HT1080 (cell line): ENCODE measurements at regions not wholly inside any gene's neighbourhood (a gene's known extent, or its start where the extent isn't known, plus 50 kb on each side); places are given as distances from the start of the nearest gene placed in this dataset.
"Not testable (repeated sequence)": the region's sequence is repeated elsewhere in the genome, so short reads cannot be mapped to it uniquely, and the experiment has no call there.

Experiments
- DNase-seq: peaks from one replicate; pipeline ENCODE4 v3.0.0-alpha.2; 2015; ENCODE audit warnings: low read depth

- DNase-seq: not testable (repeated sequence)
Observed at GRCh38 chr4:121616449-121616848, 80.3 kb downstream of the ANXA5 start.

DNA sequence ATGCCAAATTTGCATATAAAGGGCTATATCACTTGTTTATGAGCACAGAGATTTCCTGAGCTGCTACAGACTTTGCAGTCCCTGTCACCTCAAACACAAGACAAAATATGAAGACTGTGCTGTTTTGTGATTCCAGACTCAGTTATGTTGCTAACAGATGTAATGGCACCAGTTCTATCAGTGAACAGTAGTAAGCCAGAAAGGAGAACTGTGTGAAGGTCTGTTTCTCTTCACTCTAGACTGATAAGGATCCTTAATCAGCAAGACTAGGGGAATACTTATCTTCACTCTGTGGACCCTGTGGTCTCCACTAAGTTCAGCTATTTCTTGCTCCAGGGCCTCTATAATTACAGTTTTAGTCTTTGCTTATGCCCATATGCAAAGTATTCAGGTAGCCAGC lies 82.7 kb downstream of the ANXA5 start:
- DNase-seq: no peak

- DNase-seq: no peak
Observed at GRCh38 chr4:121599049-121599448, 97.7 kb downstream of the ANXA5 start.

GRCh38 chr4:121597346-121597934 lies 99.3 kb downstream of the ANXA5 start:
- peak; percentile 86 for DNase-seq

DNA sequence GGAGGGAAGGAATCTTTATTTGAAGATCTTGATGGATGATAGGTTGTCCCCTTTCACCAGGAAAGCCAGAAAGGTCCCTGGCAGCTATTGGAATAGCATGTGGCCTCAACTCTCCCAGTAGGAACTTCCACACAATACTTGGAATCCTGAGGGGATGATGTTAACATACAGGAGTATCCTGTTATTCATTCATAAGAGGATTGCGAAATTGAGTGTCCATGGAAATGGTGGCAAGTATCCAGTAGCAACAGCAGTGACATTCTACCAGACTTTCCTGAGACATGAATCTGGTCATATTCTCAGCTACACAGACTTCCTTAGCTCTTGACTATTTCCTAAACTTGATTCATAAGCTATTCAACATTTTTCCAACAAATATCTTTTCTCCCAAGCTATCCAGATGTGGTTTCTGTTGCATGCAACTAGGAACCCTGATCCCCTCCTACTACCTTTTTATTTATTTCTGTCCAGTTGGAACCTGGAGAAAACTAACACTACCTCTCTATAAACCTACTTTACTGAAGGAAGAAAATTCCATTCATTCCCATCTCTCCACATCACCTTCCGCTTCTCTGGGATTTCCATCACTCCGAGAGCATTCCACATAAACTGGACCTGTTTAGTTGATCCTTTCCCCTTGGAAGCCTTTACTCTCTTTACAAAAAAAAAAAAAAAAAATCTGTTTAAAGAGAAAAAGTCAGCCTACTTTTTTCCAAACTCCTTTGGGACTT lies 101.8 kb downstream of the ANXA5 start:
- peak; percentile 76 for DNase-seq

- DNase-seq: no peak
Observed at GRCh38 chr4:121593760-121594159, 103.0 kb downstream of the ANXA5 start.

DNA sequence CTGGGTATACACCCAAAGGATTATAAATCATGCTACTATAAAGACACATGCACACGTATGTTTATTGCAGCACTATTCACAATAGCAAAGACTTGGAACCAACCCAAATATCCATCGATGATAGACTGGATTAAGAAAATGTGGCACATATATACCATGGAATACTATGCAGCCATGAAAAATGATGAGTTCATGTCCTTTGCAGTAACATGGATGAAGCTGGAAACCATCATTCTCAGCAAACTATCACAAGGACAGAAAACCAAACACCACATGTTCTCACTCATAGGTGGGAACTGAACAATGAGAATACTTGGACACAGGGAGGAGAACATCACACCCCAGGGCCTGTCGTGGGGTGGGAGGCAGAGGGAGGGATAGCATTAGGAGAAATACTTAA lies 104.5 kb downstream of the ANXA5 start:
- DNase-seq: not testable (repeated sequence)

DNA sequence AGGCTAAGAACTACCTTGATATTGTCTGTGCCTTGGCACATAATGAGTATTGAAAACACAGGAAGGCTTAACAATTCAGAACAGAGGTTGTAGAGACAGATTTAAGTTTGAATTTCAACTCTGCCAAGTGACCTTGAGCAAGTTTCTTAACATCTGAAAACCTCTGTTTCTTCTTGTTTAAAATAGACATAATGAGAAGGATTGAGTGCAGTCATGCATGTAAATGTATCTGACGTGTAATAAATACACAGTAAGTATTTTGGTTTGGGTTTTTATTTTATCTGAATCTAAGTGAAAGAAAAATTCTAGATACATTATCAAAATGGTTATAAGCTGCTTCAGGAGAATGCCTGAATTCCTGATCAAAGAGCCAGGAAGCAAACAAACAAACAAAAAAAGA lies 111.9 kb downstream of the ANXA5 start:
- DNase-seq: no peak

DNA sequence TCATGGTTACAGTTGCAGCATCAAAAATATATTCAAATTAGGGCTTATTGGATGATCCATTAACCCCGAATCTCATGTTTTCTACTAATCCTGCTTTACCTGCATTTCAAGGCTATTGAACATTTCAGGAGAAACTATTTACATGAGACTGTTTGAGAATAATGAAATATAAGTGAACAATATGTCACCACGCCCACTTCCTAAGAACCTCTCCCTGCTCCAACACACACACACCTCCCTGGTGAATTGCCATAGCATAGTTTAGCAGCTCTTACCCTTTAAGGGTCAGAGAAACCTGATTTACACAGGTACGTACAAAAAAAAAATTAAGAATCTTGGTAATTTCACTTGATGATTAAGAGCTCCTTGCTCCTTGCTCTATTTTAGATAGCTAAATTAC lies 113.4 kb downstream of the ANXA5 start:
- DNase-seq: no peak

DNA sequence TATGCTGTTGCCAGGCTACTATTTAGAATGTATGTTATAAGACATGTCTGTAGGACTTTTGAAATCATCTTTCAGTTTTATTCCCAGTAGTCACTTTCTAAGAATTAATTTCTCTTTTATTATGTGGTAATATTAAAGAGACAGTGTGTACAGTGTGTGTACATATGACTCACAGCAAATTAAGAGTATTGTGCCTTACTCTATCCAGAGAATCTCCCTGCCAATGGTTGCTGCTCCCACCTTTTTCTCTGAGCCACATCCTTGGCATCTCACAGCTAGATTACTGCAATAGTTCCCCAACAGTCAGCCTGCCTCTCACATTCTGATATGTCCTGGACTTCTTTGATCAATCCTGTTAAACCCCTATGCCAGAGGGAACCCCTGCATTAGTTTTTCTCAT lies 114.5 kb downstream of the ANXA5 start:
- peak; percentile 16 for DNase-seq

DNA sequence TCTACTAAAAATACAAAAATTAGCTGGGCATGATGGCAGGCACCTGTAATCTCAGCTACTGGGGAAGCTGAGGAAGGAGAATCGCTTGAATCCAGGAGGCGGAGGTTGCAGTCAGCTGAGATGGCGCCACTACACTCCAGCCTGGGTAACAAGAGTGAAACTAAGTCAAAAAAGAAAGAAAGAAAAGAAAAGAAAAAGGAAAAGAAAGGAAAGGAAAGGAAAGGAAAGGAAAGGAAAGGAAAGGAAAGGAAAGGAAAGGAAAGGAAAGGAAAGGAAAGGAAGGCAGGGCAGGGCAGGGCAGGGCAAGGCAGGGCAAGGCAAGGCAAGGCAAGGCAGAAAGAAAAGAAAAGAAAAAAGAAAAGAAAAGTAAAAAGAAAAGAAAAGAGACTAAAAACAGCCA lies 121.4 kb downstream of the ANXA5 start:
- not testable (repeated sequence) for DNase-seq

DNA sequence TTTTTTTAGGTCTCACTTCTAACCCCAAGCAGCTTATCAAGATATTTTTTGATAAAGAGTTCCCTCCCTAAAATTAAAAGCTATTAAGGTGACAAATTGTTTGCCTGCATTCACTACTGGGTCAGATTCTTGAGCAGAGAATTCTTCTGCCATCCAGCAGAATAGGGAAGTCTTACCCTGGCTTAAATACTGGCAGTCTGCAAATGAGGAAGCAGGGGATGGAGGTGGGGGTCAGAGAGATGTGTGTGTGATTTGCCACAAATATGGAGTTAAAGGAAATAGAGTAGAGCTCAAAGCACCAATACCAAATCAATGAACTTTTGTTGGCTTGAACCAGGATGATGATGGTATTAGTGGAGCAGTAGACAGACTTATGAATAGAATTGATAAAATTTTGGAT lies 122.2 kb downstream of the ANXA5 start:
- no peak for DNase-seq

DNA sequence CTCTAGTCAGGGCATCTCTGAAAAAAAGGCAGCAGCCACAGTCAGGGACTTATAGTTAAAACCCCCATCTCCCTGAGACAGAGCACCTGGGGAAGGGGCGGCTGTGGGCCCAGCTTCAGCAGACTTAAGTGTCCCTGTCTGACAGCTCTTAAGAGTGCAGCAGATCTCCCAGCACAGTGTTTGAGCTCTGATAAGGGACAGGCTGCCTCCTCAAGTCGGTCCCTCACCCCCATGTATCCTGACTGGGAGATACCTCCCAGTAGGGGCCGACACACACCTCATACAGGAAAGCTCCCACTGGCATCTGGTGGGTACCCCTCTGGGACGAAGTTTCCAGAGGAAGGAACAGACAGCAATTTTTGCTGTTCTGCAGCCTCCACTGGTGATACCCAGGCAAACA lies 129.0 kb downstream of the ANXA5 start:
- DNase-seq: no peak

DNA sequence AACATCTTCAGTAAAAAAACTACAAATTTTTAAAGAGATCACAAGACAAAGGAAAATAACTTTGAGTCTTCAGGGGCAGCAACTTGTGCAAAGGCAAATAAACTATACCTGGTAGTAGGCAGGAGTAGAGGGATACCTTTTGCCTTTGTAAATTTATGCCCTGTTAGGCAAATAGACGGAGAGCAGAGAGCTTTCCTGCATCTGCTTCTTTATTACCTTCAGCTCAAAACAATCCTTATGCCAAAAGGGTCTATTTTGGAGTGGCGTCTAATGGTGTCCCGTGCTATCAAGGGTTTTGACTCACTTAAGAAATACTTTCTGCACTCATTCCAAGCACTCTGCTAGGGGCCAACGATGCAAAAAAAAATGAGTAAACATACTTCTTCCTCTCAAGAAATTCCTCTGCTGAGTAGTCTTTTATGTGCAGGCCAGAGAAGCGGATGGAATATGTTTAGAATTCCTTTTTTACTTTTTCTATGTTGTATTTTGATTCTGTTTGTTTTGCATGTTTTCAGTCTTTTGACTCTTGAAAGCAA lies 131.9 kb downstream of the ANXA5 start:
- peak; percentile 5 for DNase-seq

- DNase-seq: no peak
Observed at GRCh38 chr4:121562811-121563210, 134.0 kb downstream of the ANXA5 start.

DNA sequence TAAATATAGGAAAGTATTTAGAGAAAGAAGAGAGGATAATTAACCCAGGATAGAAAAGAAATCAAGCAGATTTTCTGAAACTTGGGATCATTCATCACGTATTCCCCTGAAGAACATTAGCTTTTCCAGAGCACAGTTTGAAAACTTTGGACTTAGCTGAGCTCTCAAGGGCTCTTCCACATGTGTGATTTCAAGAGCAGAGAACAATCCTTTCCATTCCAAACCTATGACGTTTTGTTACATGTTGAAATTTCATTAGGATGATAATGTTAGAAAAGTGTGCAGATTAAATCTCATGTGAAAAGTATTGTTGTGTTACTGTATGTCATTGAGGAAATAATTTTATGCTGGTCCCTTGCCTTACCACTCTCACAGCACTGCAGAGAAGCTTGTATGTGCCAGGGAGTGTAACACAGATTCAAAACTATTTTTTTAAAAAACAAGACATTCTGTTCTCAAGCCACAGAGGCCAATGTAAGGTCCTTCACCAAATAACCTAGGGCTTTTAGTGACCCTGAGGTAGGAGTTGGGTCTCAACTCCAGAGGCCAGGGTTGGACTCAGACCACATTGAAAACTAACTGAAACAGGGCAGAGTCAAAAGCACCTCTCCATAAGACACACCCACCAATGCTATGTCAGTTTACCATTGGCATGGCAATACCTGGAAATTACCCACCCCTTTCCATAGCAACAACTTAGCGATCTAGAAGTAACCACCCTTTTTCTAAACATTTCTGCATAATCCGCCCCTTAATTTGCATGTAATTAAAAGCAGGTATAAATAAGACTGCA lies 141.3 kb downstream of the ANXA5 start:
- no peak for DNase-seq

- no peak for DNase-seq
Observed at GRCh38 chr4:121554382-121554781, 142.4 kb downstream of the ANXA5 start.

GRCh38 chr4:121551881-121552280 lies 144.9 kb downstream of the ANXA5 start:
- DNase-seq: peak; percentile 28

GRCh38 chr4:121551271-121551670 lies 145.5 kb downstream of the ANXA5 start:
- DNase-seq: peak; percentile 44

DNA sequence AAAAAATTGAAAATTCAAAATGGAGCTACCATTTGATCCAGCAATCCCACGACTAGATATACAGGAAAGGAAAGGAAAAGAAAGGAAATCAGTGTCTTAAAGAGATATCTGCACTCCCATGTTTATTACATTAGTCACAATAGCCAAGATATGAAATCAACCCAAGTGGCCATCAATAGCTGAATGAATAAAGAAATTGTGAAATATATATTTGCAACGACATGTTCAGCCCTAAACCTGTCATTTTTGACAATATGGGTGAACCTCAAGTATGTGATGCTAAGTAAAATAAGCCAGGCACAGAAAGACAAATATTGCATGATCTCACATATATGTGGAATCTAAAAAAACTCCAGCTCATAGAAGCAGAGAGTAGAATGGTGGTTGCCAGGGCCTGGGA lies 155.1 kb downstream of the ANXA5 start:
- DNase-seq: no peak

GRCh38 chr4:121535351-121535750 lies 154.5 kb upstream of the QRFPR start:
- no peak for DNase-seq

- DNase-seq: no peak
Observed at GRCh38 chr4:121534187-121534586, 153.4 kb upstream of the QRFPR start.
